ENCODE measurements at regions not wholly inside any gene's neighbourhood (a gene's known extent, or its start where the extent isn't known, plus 50 kb on each side); places are given as distances from the start of the nearest gene placed in this dataset.

- no peak overlapping the region for H3K27ac ChIP-seq (ENCODE audit: low read depth, low read length)
- H4K20me1 ChIP-seq (ENCODE audit: insufficient read depth, low read length): no peaks in the 10 kb centered on the region
- DNase-seq (ENCODE audit: insufficient read length, low spot score, missing footprints): no peak
- TF ChIP-seq CTCF (IDR thresholded peaks at IDR 0.05; ENCODE audit: extremely low read depth, low read depth, low read length): no peak
- peaks cover 3% of the 10 kb centered on the region for H3K4me1 ChIP-seq (ENCODE audit: insufficient read depth, low read length)
- H3K79me2 ChIP-seq (ENCODE audit: insufficient read depth, low read length): no peaks in the 10 kb centered on the region
- no peaks in the 10 kb centered on the region for H3K36me3 ChIP-seq (ENCODE audit: insufficient read depth, low read length)
- H2AFZ ChIP-seq (ENCODE audit: low read length): no peak overlapping the region
- H3K4me2 ChIP-seq (ENCODE audit: insufficient read depth, low read length): no peak overlapping the region
- no peaks in the 10 kb centered on the region for H3K27me3 ChIP-seq (ENCODE audit: insufficient read depth, low read length)
- no peak overlapping the region for H3K4me3 ChIP-seq (ENCODE audit: insufficient read depth, low read length)
- no peaks in the 10 kb centered on the region for H3K9me3 ChIP-seq (ENCODE audit: low read depth, low read length)
These were observed 263.1 kb downstream of the RND3 start for GRCh38 chr2:150224321-150224720.

- Histone ChIP-seq H3K27ac (ENCODE audit: low read depth, low read length) (no peak overlapping the region), H3K36me3 (ENCODE audit: insufficient read depth, low read length) (no peaks in the 10 kb centered on the region), H3K9me3 (ENCODE audit: low read depth, low read length) (no peaks in the 10 kb centered on the region), H3K4me2 (ENCODE audit: insufficient read depth, low read length) (no peak overlapping the region), H3K79me2 (ENCODE audit: insufficient read depth, low read length) (no peaks in the 10 kb centered on the region), H2AFZ (ENCODE audit: low read length) (no peak overlapping the region), H3K4me1 (ENCODE audit: insufficient read depth, low read length) (no peaks in the 10 kb centered on the region), H3K27me3 (ENCODE audit: insufficient read depth, low read length) (no peaks in the 10 kb centered on the region), H3K4me3 (ENCODE audit: insufficient read depth, low read length) (no peak overlapping the region), H4K20me1 (ENCODE audit: insufficient read depth, low read length) (no peaks in the 10 kb centered on the region)
- no peak for DNase-seq (ENCODE audit: insufficient read length, low spot score, missing footprints)
- no peak for TF ChIP-seq CTCF (IDR thresholded peaks at IDR 0.05; ENCODE audit: extremely low read depth, low read depth, low read length)
These were observed 264.5 kb downstream of the RND3 start for GRCh38 chr2:150222942-150223341.

- no peak for TF ChIP-seq CTCF (IDR thresholded peaks at IDR 0.05; ENCODE audit: extremely low read depth, low read depth, low read length)
- Histone ChIP-seq H3K79me2 (ENCODE audit: insufficient read depth, low read length) (no peaks in the 10 kb centered on the region), H3K36me3 (ENCODE audit: insufficient read depth, low read length) (no peaks in the 10 kb centered on the region), H3K9me3 (ENCODE audit: low read depth, low read length) (no peaks in the 10 kb centered on the region), H3K4me2 (ENCODE audit: insufficient read depth, low read length) (no peak overlapping the region), H4K20me1 (ENCODE audit: insufficient read depth, low read length) (no peaks in the 10 kb centered on the region), H3K4me1 (ENCODE audit: insufficient read depth, low read length) (no peaks in the 10 kb centered on the region), H3K27me3 (ENCODE audit: insufficient read depth, low read length) (no peaks in the 10 kb centered on the region), H3K4me3 (ENCODE audit: insufficient read depth, low read length) (no peak overlapping the region), H2AFZ (ENCODE audit: low read length) (no peak overlapping the region), H3K27ac (ENCODE audit: low read depth, low read length) (no peak overlapping the region)
- DNase-seq (ENCODE audit: insufficient read length, low spot score, missing footprints): no peak
These were observed 265.1 kb downstream of the RND3 start for GRCh38 chr2:150222379-150222778.

- Histone ChIP-seq H3K27ac (ENCODE audit: low read depth, low read length) (no peak overlapping the region), H2AFZ (ENCODE audit: low read length) (no peak overlapping the region), H4K20me1 (ENCODE audit: insufficient read depth, low read length) (no peaks in the 10 kb centered on the region), H3K79me2 (ENCODE audit: insufficient read depth, low read length) (no peaks in the 10 kb centered on the region), H3K4me1 (ENCODE audit: insufficient read depth, low read length) (no peaks in the 10 kb centered on the region), H3K4me3 (ENCODE audit: insufficient read depth, low read length) (no peak overlapping the region), H3K9me3 (ENCODE audit: low read depth, low read length) (no peaks in the 10 kb centered on the region), H3K36me3 (ENCODE audit: insufficient read depth, low read length) (no peaks in the 10 kb centered on the region), H3K4me2 (ENCODE audit: insufficient read depth, low read length) (no peak overlapping the region), H3K27me3 (ENCODE audit: insufficient read depth, low read length) (no peaks in the 10 kb centered on the region)
- peak; percentile 8 for DNase-seq (ENCODE audit: insufficient read length, low spot score, missing footprints)
- TF ChIP-seq CTCF (IDR thresholded peaks at IDR 0.05; ENCODE audit: extremely low read depth, low read depth, low read length): no peak
These were observed 267.6 kb downstream of the RND3 start for GRCh38 chr2:150219861-150220260.

Data from osteoblast (primary cell).